ENCODE measurements at regions not wholly inside any gene's neighbourhood (a gene's known extent, or its start where the extent isn't known, plus 50 kb on each side); places are given as distances from the start of the nearest gene placed in this dataset.

DNA sequence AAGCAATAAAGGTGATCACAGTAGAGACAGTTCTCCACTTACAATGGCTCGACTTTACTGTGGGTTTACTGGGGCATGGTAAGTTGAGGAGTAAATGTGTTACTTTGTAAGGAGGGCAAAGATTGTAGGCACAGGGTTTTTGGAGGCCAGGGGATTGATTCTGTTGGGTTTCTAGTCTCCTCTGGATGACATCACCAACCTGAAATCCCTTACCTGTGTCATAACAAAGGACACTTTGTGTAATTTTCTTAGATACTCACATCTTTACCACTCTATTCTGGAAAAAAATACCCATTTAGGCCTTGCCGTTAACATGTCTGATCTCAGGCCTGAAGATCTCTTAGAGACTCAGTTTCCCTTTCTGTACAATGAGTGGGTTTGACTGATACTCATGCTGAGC, 161.7 kb downstream of the GLI2 start:
- H3K36me3 ChIP-seq (ENCODE audit: low read depth, low read length), result no peaks in the 10 kb centered on the region
- no peaks in the 10 kb centered on the region for H3K9me3 ChIP-seq (ENCODE audit: low read length)
- no peaks in the 10 kb centered on the region for H3K79me2 ChIP-seq (ENCODE audit: low read length)
- TF ChIP-seq EZH2 (IDR thresholded peaks at IDR 0.05; ENCODE audit: low read length, unreplicated experiment) (no peak), EZH2phosphoT487 (IDR thresholded peaks at IDR 0.05; ENCODE audit: borderline replicate concordance, low read length) (no peak)
- TF ChIP-seq, protein P1, sequence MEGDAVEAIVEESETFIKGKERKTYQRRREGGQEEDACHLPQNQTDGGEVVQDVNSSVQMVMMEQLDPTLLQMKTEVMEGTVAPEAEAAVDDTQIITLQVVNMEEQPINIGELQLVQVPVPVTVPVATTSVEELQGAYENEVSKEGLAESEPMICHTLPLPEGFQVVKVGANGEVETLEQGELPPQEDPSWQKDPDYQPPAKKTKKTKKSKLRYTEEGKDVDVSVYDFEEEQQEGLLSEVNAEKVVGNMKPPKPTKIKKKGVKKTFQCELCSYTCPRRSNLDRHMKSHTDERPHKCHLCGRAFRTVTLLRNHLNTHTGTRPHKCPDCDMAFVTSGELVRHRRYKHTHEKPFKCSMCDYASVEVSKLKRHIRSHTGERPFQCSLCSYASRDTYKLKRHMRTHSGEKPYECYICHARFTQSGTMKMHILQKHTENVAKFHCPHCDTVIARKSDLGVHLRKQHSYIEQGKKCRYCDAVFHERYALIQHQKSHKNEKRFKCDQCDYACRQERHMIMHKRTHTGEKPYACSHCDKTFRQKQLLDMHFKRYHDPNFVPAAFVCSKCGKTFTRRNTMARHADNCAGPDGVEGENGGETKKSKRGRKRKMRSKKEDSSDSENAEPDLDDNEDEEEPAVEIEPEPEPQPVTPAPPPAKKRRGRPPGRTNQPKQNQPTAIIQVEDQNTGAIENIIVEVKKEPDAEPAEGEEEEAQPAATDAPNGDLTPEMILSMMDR (conservative IDR thresholded peaks at IDR 0.05; ENCODE audit: low read depth, low read length), result no peak
- H3K4me1 ChIP-seq (ENCODE audit: insufficient read depth, low read length), result no peaks in the 10 kb centered on the region
- ATAC-seq (no peak), DNase-seq (no peak)
- H3F3A ChIP-seq (ENCODE audit: low read length, unreplicated experiment), result no peaks in the 10 kb centered on the region
- ChIA-PET CTCF (no interaction called here), POLR2A (ENCODE audit: unreplicated experiment) (no interaction called here)
- no TSS peak for BruUV-seq (replicated peaks)
- no peak overlapping the region for H3K27ac ChIP-seq (ENCODE audit: low read length)
- H3K27me3 ChIP-seq (ENCODE audit: low read length), result no peaks in the 10 kb centered on the region
- no peak overlapping the region for H3K4me2 ChIP-seq (ENCODE audit: low read length)
- intact Hi-C loops (cut with micrococcal nuclease), result no loop called here
- no peak overlapping the region for H2AFZ ChIP-seq (ENCODE audit: low read length)
- no peak overlapping the region for H3K4me3 ChIP-seq (ENCODE audit: low read length)
- H4K20me1 ChIP-seq (ENCODE audit: low read length), result no peaks in the 10 kb centered on the region
- no peaks in the 10 kb centered on the region for H3K9me2 ChIP-seq (replicated peaks; ENCODE audit: low read length)
- H3K9ac ChIP-seq (ENCODE audit: low read length), result no peak overlapping the region

DNA sequence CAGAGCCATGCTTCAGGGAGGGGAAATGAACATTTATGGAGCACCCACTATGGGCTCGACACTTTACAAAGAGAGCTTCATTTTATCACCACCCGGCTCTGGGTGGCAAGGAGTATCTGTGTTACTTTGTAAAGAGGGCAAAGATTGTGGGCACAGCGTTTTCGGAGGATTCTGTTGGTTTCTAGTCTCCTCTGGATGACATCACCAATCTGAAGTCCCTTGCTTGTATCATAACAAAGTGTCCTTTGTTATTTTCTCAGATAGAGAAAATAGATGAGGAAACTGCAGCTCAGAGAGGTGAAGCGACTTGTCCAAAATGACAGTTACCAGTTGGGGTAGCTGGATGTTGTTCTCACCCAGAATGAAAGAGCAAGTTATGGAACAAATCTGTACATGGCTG, 162.8 kb downstream of the GLI2 start:
- CTCF ChIA-PET, result no interaction called here
- no peak overlapping the region for H3K27ac ChIP-seq (ENCODE audit: low read length)

DNA sequence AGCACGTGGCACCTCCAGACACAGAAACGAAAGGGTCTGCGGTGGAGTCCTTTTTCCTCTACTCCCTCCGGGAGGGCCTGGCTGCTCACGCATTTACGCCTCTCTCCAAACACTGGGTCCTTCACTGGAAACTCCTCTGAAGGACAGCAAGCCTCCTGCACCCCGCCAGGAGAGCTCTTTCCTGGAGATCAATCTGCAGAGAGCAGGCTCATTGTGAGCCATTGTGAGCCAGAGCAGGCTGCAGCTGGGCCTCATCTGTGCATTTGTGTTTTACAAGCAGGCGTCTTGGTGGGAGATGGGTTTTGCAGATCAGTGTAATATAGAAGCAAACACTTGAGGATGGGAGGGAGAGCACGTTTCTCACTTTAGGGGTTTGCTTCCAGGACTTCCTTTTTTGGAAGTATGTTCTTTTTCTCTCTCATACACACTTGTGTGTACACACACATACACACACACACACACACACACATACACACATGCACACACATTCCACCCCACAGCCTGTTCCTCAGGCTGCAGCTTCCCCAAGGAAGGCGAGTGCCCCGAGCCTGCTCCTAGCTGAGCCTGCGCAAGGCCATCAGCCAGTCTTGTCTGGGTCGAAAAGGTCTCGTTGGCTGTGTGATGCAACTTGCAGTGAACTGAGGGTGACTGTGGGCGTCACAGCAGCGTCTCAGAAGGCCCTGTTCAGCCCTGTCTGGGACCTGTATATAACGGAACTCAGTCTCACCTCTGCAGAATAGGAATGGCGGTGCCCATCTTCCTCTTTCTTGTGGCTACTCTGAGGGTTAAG, 163.5 kb downstream of the GLI2 start:
- Histone ChIP-seq H3K4me3 (ENCODE audit: low read length) (no peak overlapping the region), H3K4me1 (ENCODE audit: insufficient read depth, low read length) (no peaks in the 10 kb centered on the region), H2AFZ (ENCODE audit: low read length) (no peak overlapping the region), H3K27ac (ENCODE audit: low read length) (no peak overlapping the region), H3K36me3 (ENCODE audit: low read depth, low read length) (no peaks in the 10 kb centered on the region), H3K4me2 (ENCODE audit: low read length) (no peak overlapping the region), H3K9ac (ENCODE audit: low read length) (no peak overlapping the region), H3K9me2 (replicated peaks; ENCODE audit: low read length) (no peaks in the 10 kb centered on the region), H3K27me3 (ENCODE audit: low read length) (no peaks in the 10 kb centered on the region), H4K20me1 (ENCODE audit: low read length) (no peaks in the 10 kb centered on the region), H3F3A (ENCODE audit: low read length, unreplicated experiment) (no peaks in the 10 kb centered on the region), H3K79me2 (ENCODE audit: low read length) (no peaks in the 10 kb centered on the region), H3K9me3 (ENCODE audit: low read length) (no peaks in the 10 kb centered on the region)
- POLR2A ChIA-PET (ENCODE audit: unreplicated experiment), result no interaction called here
- no peak for DNase-seq
- intact Hi-C loops (cut with micrococcal nuclease), result no loop called here
- no peak for ATAC-seq
- TF ChIP-seq, protein P1 (conservative IDR thresholded peaks at IDR 0.05; ENCODE audit: low read depth, low read length), result no peak
- TF ChIP-seq EZH2 (IDR thresholded peaks at IDR 0.05; ENCODE audit: low read length, unreplicated experiment) (no peak), EZH2phosphoT487 (IDR thresholded peaks at IDR 0.05; ENCODE audit: borderline replicate concordance, low read length) (no peak)
- no TSS peak for BruUV-seq (replicated peaks)
- CTCF ChIA-PET, result no interaction called here

More for the DNA sequence above, 162.8 kb downstream of the GLI2 start:
- ATAC-seq, result no peak
- BruUV-seq (replicated peaks), result no TSS peak
- no peaks in the 10 kb centered on the region for H3K9me2 ChIP-seq (replicated peaks; ENCODE audit: low read length)
- H3K4me3 ChIP-seq (ENCODE audit: low read length), result no peak overlapping the region
- intact Hi-C loops (cut with micrococcal nuclease), result no loop called here
- no peaks in the 10 kb centered on the region for H4K20me1 ChIP-seq (ENCODE audit: low read length)
- H3F3A ChIP-seq (ENCODE audit: low read length, unreplicated experiment), result no peaks in the 10 kb centered on the region
- POLR2A ChIA-PET (ENCODE audit: unreplicated experiment), result no interaction called here
- H3K36me3 ChIP-seq (ENCODE audit: low read depth, low read length), result no peaks in the 10 kb centered on the region
- no peaks in the 10 kb centered on the region for H3K27me3 ChIP-seq (ENCODE audit: low read length)
- no peak for DNase-seq
- no peaks in the 10 kb centered on the region for H3K79me2 ChIP-seq (ENCODE audit: low read length)
- TF ChIP-seq EZH2phosphoT487 (IDR thresholded peaks at IDR 0.05; ENCODE audit: borderline replicate concordance, low read length) (no peak), EZH2 (IDR thresholded peaks at IDR 0.05; ENCODE audit: low read length, unreplicated experiment) (no peak)
- TF ChIP-seq, protein P1 (conservative IDR thresholded peaks at IDR 0.05; ENCODE audit: low read depth, low read length), result no peak
- H3K4me2 ChIP-seq (ENCODE audit: low read length), result no peak overlapping the region
- H2AFZ ChIP-seq (ENCODE audit: low read length), result no peak overlapping the region
- no peaks in the 10 kb centered on the region for H3K9me3 ChIP-seq (ENCODE audit: low read length)
- H3K4me1 ChIP-seq (ENCODE audit: insufficient read depth, low read length), result no peaks in the 10 kb centered on the region
- no peak overlapping the region for H3K9ac ChIP-seq (ENCODE audit: low read length)

Data from PC-3 (cell line).